ENCODE measurements at regions not wholly inside any gene's neighbourhood (a gene's known extent, or its start where the extent isn't known, plus 50 kb on each side); places are given as distances from the start of the nearest gene placed in this dataset.

DNA sequence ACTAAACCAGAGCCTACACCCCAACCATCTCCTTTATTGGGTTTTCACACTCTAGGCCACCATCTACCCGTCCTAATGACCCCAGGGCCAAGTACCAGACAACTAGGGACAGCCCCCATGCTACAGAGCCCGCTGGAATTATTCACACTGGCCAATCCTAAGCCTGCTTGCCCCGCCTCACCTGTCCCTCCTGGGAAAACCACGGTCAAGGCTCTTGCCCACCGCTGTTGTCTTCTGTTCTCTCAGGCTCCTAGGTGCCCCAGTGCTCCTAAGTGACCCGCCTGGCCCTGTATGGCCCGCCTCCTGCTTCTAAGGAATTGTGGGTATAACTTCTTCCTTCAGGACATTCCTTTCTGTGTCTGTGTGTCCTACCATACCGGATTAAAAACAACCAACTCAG, 453.4 kb downstream of the CD83 start:
- TF ChIP-seq, protein P1, sequence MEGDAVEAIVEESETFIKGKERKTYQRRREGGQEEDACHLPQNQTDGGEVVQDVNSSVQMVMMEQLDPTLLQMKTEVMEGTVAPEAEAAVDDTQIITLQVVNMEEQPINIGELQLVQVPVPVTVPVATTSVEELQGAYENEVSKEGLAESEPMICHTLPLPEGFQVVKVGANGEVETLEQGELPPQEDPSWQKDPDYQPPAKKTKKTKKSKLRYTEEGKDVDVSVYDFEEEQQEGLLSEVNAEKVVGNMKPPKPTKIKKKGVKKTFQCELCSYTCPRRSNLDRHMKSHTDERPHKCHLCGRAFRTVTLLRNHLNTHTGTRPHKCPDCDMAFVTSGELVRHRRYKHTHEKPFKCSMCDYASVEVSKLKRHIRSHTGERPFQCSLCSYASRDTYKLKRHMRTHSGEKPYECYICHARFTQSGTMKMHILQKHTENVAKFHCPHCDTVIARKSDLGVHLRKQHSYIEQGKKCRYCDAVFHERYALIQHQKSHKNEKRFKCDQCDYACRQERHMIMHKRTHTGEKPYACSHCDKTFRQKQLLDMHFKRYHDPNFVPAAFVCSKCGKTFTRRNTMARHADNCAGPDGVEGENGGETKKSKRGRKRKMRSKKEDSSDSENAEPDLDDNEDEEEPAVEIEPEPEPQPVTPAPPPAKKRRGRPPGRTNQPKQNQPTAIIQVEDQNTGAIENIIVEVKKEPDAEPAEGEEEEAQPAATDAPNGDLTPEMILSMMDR (IDR thresholded peaks at IDR 0.05; ENCODE audit: low read depth, low read length, poor library complexity, severe bottlenecking), result no peak
- TF ChIP-seq EZH2phosphoT487 (IDR thresholded peaks at IDR 0.05; ENCODE audit: borderline replicate concordance, low read length), result no peak
